Calu3 (cell line): ENCODE measurements at regions not wholly inside any gene's neighbourhood (a gene's known extent, or its start where the extent isn't known, plus 50 kb on each side); places are given as distances from the start of the nearest gene placed in this dataset.

Experiments used
- BruUV-seq: library from RNA; stranded (reverse); fragments of 400-500 nt; replicated peaks from 2 replicates; lab custom pipeline; 2021; lab: Mats Ljungman, UMichigan
- CTCF ChIA-PET: fragments of 300-600 bp; sonication (Branson Sonifier 250); formaldehyde crosslinking; loops from one replicate; lab custom pipeline; 2022; ENCODE audit warnings: antibody characterized with exemption; lab: Charles Lee
- DNase-seq: peaks from one replicate; pipeline ENCODE4 v3.0.0; 2022
- H3K27ac Mint-ChIP-seq: one replicate; pipeline ENCODE4 v1.8.0; 2022; ENCODE audit warnings: mixed read lengths; ENCODE audit not compliant: unreplicated experiment
- H3K27me3 Mint-ChIP-seq: one replicate; pipeline ENCODE4 v1.8.0; 2022; ENCODE audit warnings: mixed read lengths; ENCODE audit not compliant: unreplicated experiment
- H3K36me3 Mint-ChIP-seq: one replicate; pipeline ENCODE4 v1.8.0; 2022; ENCODE audit warnings: mild to moderate bottlenecking, moderate library complexity, mixed read lengths; ENCODE audit not compliant: insufficient read depth, unreplicated experiment
- H3K4me1 Mint-ChIP-seq: one replicate; pipeline ENCODE4 v1.8.0; 2022; ENCODE audit warnings: mild to moderate bottlenecking, low read depth, mixed read lengths; ENCODE audit not compliant: unreplicated experiment
- H3K4me3 Mint-ChIP-seq: one replicate; pipeline ENCODE4 v1.8.0; 2022; ENCODE audit warnings: mild to moderate bottlenecking, low read depth, moderate library complexity, mixed read lengths; ENCODE audit not compliant: unreplicated experiment
- H3K9me3 Mint-ChIP-seq: one replicate; pipeline ENCODE4 v1.8.0; 2022; ENCODE audit warnings: low read depth, mixed read lengths; ENCODE audit not compliant: unreplicated experiment
- intact Hi-C: fragments of 100-400 bp; cut with micrococcal nuclease; formaldehyde crosslinking; loops from one replicate; pipeline ENCODE4 v1.10.0; 2022; ENCODE audit not compliant: unreplicated experiment
- TF ChIP-seq, protein P1 (sequence below): fragments of 200-600 bp; IDR thresholded peaks from one replicate; pipeline ENCODE4 v1.8.0; 2022; ENCODE audit warnings: antibody characterized with exemption; ENCODE audit not compliant: unreplicated experiment

- intact Hi-C loops: no loop called here
- no peak overlapping the region for H3K4me3 Mint-ChIP-seq
- peaks cover 4% of the 10 kb centered on the region for H3K9me3 Mint-ChIP-seq
- CTCF ChIA-PET: no interaction called here
- TF ChIP-seq, protein P1, sequence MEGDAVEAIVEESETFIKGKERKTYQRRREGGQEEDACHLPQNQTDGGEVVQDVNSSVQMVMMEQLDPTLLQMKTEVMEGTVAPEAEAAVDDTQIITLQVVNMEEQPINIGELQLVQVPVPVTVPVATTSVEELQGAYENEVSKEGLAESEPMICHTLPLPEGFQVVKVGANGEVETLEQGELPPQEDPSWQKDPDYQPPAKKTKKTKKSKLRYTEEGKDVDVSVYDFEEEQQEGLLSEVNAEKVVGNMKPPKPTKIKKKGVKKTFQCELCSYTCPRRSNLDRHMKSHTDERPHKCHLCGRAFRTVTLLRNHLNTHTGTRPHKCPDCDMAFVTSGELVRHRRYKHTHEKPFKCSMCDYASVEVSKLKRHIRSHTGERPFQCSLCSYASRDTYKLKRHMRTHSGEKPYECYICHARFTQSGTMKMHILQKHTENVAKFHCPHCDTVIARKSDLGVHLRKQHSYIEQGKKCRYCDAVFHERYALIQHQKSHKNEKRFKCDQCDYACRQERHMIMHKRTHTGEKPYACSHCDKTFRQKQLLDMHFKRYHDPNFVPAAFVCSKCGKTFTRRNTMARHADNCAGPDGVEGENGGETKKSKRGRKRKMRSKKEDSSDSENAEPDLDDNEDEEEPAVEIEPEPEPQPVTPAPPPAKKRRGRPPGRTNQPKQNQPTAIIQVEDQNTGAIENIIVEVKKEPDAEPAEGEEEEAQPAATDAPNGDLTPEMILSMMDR: no peak
- no peaks in the 10 kb centered on the region for H3K36me3 Mint-ChIP-seq
- H3K4me1 Mint-ChIP-seq: no peaks in the 10 kb centered on the region
- BruUV-seq: no TSS peak
- H3K27me3 Mint-ChIP-seq: no peaks in the 10 kb centered on the region
- no peak overlapping the region for H3K27ac Mint-ChIP-seq
- no peak for DNase-seq
Measured at GRCh38 chr9:119788921-119789320, 419.7 kb upstream of the BRINP1 start.

- Mint-ChIP-seq H3K4me3 (no peak overlapping the region), H3K4me1 (no peaks in the 10 kb centered on the region), H3K36me3 (no peaks in the 10 kb centered on the region), H3K27me3 (no peaks in the 10 kb centered on the region), H3K27ac (no peak overlapping the region), H3K9me3 (peaks cover 5% of the 10 kb centered on the region)
- BruUV-seq: no TSS peak
- TF ChIP-seq, protein P1: no peak
- CTCF ChIA-PET: no interaction called here
- no peak for DNase-seq
- intact Hi-C loops: no loop called here
Measured at GRCh38 chr9:119781886-119782285, 412.7 kb upstream of the BRINP1 start.

GRCh38 chr9:119775410-119775809 lies 406.2 kb upstream of the BRINP1 start:
- intact Hi-C loops: no loop called here
- no peak for DNase-seq
- CTCF ChIA-PET: no interaction called here
- TF ChIP-seq, protein P1: no peak
- no TSS peak for BruUV-seq
- Mint-ChIP-seq H3K27me3 (no peaks in the 10 kb centered on the region), H3K4me3 (no peak overlapping the region), H3K27ac (no peak overlapping the region), H3K4me1 (no peaks in the 10 kb centered on the region), H3K36me3 (no peaks in the 10 kb centered on the region), H3K9me3 (peaks cover 6% of the 10 kb centered on the region)

- Mint-ChIP-seq H3K4me1 (no peaks in the 10 kb centered on the region), H3K27ac (no peak overlapping the region), H3K9me3 (peaks cover 3% of the 10 kb centered on the region), H3K4me3 (no peak overlapping the region), H3K36me3 (no peaks in the 10 kb centered on the region), H3K27me3 (no peaks in the 10 kb centered on the region)
- intact Hi-C loops: no loop called here
- no TSS peak for BruUV-seq
- DNase-seq: no peak
- CTCF ChIA-PET: no interaction called here
- TF ChIP-seq, protein P1: no peak
Measured at GRCh38 chr9:119773823-119774222, 404.6 kb upstream of the BRINP1 start.
